Tibial nerve (tissue), 3 donors: ENCODE measurements at regions not wholly inside any gene's neighbourhood (a gene's known extent, or its start where the extent isn't known, plus 50 kb on each side); places are given as distances from the start of the nearest gene placed in this dataset.

Experiments used
- CTCF ChIP-seq, 5 experiments: fragments of 200-600 bp in 3 of 5; fragments of 450-650 bp in 2 of 5; sonication (generic) in 3 of 5; IDR thresholded peaks; one replicate each; pipeline ENCODE4 v1.5.1; 2016 to 2019; ENCODE audit warnings: antibody characterized with exemption in 5 of 5, mild to moderate bottlenecking in 3 of 5, moderate library complexity in 2 of 5
- POLR2A ChIP-seq, 2 donors: fragments of 450-650 bp; IDR thresholded peaks; one replicate each; pipeline ENCODE4 v1.6.1; 2017; ENCODE audit warnings: antibody characterized with exemption in 2 of 2, mild to moderate bottlenecking in 2 of 2, moderate library complexity in 2 of 2

- TF ChIP-seq CTCF (IDR thresholded peaks at IDR 0.05) (no peak), POLR2A (IDR thresholded peaks at IDR 0.05) (no peak)
Measured at GRCh38 chr17:37820313-37820994, 75.6 kb upstream of the HNF1B start.
